HepG2 (cell line): ENCODE measurements at regions not wholly inside any gene's neighbourhood (a gene's known extent, or its start where the extent isn't known, plus 50 kb on each side); places are given as distances from the start of the nearest gene placed in this dataset.

ENCODE experiments used
- FOSL2 ChIP-seq: sonication (generic); formaldehyde crosslinking; IDR thresholded peaks from 2 replicates; pipeline ENCODE4 v1.4.0; 2020; ENCODE audit warnings: missing genetic modification reagents
- IRF2 ChIP-seq: IDR thresholded peaks from 2 replicates; pipeline ENCODE4 v1.6.1; 2018; ENCODE audit warnings: missing genetic modification reagents, missing compliant biosample characterization
- MAFK ChIP-seq, 2 experiments: IDR thresholded peaks in 1 of 2; conservative IDR thresholded peaks in 1 of 2; 2 replicates each; pipeline ENCODE4 v1.6.1; 2011; ENCODE audit warnings: improper control_type of control experiment in 2 of 2, low read length in 2 of 2
- MED13 ChIP-seq: sonication (generic); formaldehyde crosslinking; IDR thresholded peaks from 2 replicates; pipeline ENCODE4 v1.5.0; 2020; ENCODE audit warnings: missing genetic modification reagents
- NBN ChIP-seq: fragments of 450-650 bp; conservative IDR thresholded peaks from 2 replicates; pipeline ENCODE4 v1.6.1; 2017
- PHF5A ChIP-seq: IDR thresholded peaks from one replicate; pipeline ENCODE4 v1.6.1; 2018; ENCODE audit warnings: low read depth, missing genetic modification reagents; ENCODE audit not compliant: unreplicated experiment
- SMC3 ChIP-seq: IDR thresholded peaks from 2 replicates; pipeline ENCODE4 v1.6.1; 2011; ENCODE audit warnings: low read length, improper control_type of control experiment
- SNAPC4 ChIP-seq: sonication (generic); formaldehyde crosslinking; IDR thresholded peaks from 2 replicates; pipeline ENCODE4 v1.4.0; 2020; ENCODE audit warnings: mild to moderate bottlenecking, missing genetic modification reagents
- SP140L ChIP-seq: sonication (generic); formaldehyde crosslinking; IDR thresholded peaks from 2 replicates; pipeline ENCODE4 v1.4.0; 2020; ENCODE audit warnings: missing genetic modification reagents, borderline replicate concordance
- SP4 ChIP-seq: sonication (generic); formaldehyde crosslinking; IDR thresholded peaks from 2 replicates; pipeline ENCODE4 v1.8.1; 2023; ENCODE audit warnings: mild to moderate bottlenecking, missing genetic modification reagents
- ZBTB20 ChIP-seq: sonication (generic); formaldehyde crosslinking; IDR thresholded peaks from 2 replicates; pipeline ENCODE4 v1.8.1; 2023; ENCODE audit warnings: missing genetic modification reagents, low read depth, mild to moderate bottlenecking, borderline replicate concordance
- ZFP41 ChIP-seq: sonication (generic); formaldehyde crosslinking; IDR thresholded peaks from 2 replicates; pipeline ENCODE4 v1.4.0; 2020; ENCODE audit warnings: mild to moderate bottlenecking, missing genetic modification reagents, borderline replicate concordance
- ZNF280B ChIP-seq: sonication (generic); formaldehyde crosslinking; IDR thresholded peaks from 2 replicates; pipeline ENCODE4 v1.5.0; 2020; ENCODE audit warnings: missing genetic modification reagents, mild to moderate bottlenecking, borderline replicate concordance
- ZNF747 ChIP-seq: sonication (generic); formaldehyde crosslinking; IDR thresholded peaks from 2 replicates; pipeline ENCODE4 v1.8.1; 2023; ENCODE audit warnings: missing genetic modification reagents, mild to moderate bottlenecking, borderline replicate concordance
- TF ChIP-seq, protein P1 (sequence below): sonication (generic); formaldehyde crosslinking; IDR thresholded peaks from 2 replicates; pipeline ENCODE4 v1.8.1; 2023; ENCODE audit warnings: missing genetic modification reagents, mild to moderate bottlenecking, borderline replicate concordance
- TF ChIP-seq, protein P2 (sequence below): sonication (generic); formaldehyde crosslinking; IDR thresholded peaks from 2 replicates; pipeline ENCODE4 v1.4.0; 2020; ENCODE audit warnings: mild to moderate bottlenecking, missing genetic modification reagents

GRCh38 chr17:72351884-72352346 lies 231.1 kb downstream of the SOX9 start (continued):
- TF ChIP-seq ZNF280B (CRISPR knock-in tag), result 0 out of 2 replicates have a peak, but pooled peaks have one; percentile 30
- TF ChIP-seq MAFK (conservative IDR thresholded peaks at IDR 0.05 in 1 of 2, IDR thresholded peaks at IDR 0.05 in 1 of 2; ENCODE audit: low read length in 2 of 2), result no peak
- no peak for TF ChIP-seq ZFP41
- TF ChIP-seq, protein P1, sequence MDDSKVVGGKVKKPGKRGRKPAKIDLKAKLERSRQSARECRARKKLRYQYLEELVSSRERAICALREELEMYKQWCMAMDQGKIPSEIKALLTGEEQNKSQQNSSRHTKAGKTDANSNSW (CRISPR knock-in tag), result no peak
- TF ChIP-seq SNAPC4 (CRISPR knock-in tag), result no peak
- TF ChIP-seq ZNF747 (CRISPR knock-in tag), result 0 out of 2 replicates have a peak, but pooled peaks have one; percentile 30
- no peak for TF ChIP-seq IRF2
- TF ChIP-seq SP140L (CRISPR knock-in tag), result no peak
- no peak for TF ChIP-seq PHF5A (CRISPR knock-in tag)
- TF ChIP-seq NBN, result no peak
- TF ChIP-seq MED13 (CRISPR knock-in tag), result no peak
- peak; percentile 2; the same call in 1 of the 2 replicates for TF ChIP-seq SMC3
- TF ChIP-seq FOSL2 (CRISPR knock-in tag), result no peak
- TF ChIP-seq, protein P2, sequence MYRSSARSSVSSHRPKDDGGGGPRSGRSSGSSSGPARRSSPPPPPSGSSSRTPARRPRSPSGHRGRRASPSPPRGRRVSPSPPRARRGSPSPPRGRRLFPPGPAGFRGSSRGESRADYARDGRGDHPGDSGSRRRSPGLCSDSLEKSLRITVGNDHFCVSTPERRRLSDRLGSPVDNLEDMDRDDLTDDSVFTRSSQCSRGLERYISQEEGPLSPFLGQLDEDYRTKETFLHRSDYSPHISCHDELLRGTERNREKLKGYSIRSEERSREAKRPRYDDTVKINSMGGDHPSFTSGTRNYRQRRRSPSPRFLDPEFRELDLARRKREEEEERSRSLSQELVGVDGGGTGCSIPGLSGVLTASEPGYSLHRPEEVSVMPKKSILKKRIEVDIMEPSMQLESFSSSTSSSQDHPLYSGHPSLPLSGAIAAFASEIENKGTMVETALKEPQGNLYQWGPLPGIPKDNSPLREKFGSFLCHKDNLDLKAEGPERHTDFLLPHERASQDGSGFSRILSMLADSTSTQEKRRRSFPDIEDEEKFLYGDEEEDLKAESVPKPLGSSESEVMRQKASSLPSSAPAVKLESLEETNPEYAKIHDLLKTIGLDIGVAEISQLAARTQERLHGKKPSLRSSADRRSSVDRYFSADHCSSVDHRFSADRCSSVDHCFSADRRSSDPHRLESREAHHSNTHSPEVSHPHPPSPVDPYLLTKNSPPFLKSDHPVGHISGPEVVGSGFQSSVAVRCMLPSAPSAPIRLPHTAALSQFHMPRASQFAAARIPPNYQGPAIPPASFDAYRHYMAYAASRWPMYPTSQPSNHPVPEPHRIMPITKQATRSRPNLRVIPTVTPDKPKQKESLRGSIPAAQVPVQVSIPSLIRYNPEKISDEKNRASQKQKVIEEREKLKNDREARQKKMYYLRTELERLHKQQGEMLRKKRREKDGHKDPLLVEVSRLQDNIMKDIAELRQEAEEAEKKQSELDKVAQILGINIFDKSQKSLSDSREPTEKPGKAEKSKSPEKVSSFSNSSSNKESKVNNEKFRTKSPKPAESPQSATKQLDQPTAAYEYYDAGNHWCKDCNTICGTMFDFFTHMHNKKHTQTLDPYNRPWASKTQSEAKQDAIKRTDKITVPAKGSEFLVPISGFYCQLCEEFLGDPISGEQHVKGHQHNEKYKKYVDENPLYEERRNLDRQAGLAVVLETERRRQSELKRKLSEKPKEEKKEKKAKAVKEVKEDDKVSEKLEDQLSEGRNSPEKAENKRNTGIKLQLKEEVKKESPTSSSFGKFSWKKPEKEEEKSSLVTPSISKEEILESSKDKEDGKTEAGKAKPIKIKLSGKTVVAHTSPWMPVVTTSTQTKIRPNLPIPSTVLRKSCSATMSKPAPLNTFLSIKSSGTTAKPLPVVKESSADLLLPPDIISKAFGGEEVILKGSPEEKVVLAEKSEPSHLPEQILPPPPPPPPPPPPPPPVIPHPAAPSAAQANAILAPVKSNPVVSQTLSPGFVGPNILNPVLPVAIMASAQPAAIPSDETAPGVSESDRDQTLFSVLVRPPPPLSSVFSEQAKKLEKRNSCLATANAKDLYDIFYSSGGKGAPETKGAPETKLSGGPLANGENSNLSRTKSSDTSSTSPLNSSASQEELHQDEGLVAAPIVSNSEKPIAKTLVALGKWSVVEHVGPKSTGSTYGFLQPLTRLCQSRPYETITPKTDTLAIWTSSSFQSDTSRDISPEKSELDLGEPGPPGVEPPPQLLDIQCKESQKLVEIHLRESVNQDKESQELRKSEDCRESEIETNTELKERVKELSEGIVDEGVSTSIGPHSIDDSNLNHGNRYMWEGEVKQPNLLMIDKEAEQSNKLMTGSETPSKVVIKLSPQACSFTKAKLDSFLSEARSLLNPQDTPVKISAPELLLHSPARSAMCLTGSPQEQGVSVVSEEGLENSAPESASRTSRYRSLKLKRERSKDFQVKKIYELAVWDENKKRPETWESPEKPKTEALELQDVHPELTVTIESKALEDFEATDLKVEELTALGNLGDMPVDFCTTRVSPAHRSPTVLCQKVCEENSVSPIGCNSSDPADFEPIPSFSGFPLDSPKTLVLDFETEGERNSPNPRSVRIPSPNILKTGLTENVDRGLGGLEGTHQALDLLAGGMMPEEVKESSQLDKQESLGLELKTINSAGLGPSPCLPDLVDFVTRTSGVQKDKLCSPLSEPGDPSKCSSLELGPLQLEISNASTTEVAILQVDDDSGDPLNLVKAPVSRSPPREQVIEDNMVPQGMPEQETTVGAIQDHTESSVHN (CRISPR knock-in tag), result no peak
- TF ChIP-seq ZBTB20 (CRISPR knock-in tag), result no peak
- TF ChIP-seq SP4 (CRISPR knock-in tag), result peak; percentile 40; the same call in 1 of the 2 replicates
